ENCODE measurements at regions not wholly inside any gene's neighbourhood (a gene's known extent, or its start where the extent isn't known, plus 50 kb on each side); places are given as distances from the start of the nearest gene placed in this dataset.

DNA sequence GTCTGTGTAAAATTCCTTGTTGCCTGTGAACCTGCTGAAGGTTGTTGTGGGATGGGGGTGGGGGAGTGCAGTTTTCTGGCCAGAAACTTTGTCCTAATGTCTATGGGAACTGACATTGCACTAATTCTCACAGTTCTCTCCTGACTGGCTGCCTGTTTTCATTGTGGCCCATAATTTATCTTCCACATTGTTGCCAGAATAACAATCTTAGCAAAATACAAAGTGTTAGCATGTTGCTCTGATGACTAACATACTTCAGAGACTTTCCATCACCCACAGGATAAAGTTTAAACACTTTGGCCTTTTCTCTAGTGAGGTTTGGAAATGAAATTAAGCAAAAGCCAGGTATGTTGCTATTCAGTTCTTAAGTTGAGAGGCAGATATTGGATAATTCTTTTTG lies 81.4 kb upstream of the TBC1D5 start:
- H3K27ac Mint-ChIP-seq: no peak overlapping the region
- no peaks in the 10 kb centered on the region for H3K4me1 ChIP-seq (ENCODE audit: insufficient read depth, low read length)
- H4K5ac ChIP-seq (ENCODE audit: insufficient read length, low read depth, low read length): no peak overlapping the region
- no peak overlapping the region for H2BK20ac ChIP-seq (ENCODE audit: low read depth, low read length, poor library complexity, severe bottlenecking)
- H3K27me3 ChIP-seq (ENCODE audit: insufficient read depth, low read length): no peaks in the 10 kb centered on the region
- TF ChIP-seq, protein P1, sequence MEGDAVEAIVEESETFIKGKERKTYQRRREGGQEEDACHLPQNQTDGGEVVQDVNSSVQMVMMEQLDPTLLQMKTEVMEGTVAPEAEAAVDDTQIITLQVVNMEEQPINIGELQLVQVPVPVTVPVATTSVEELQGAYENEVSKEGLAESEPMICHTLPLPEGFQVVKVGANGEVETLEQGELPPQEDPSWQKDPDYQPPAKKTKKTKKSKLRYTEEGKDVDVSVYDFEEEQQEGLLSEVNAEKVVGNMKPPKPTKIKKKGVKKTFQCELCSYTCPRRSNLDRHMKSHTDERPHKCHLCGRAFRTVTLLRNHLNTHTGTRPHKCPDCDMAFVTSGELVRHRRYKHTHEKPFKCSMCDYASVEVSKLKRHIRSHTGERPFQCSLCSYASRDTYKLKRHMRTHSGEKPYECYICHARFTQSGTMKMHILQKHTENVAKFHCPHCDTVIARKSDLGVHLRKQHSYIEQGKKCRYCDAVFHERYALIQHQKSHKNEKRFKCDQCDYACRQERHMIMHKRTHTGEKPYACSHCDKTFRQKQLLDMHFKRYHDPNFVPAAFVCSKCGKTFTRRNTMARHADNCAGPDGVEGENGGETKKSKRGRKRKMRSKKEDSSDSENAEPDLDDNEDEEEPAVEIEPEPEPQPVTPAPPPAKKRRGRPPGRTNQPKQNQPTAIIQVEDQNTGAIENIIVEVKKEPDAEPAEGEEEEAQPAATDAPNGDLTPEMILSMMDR (conservative IDR thresholded peaks at IDR 0.05): no peak
- no peaks in the 10 kb centered on the region for H3K9me3 Mint-ChIP-seq
- no peak overlapping the region for H2BK5ac ChIP-seq (ENCODE audit: insufficient read length, low read length)
- no peak overlapping the region for H3T11ph ChIP-seq (ENCODE audit: low read length)
- no peak overlapping the region for H2BK120ac ChIP-seq (ENCODE audit: low read depth, low read length, poor library complexity, severe bottlenecking)
- H3K4me3 Mint-ChIP-seq: no peak overlapping the region
- H4K91ac ChIP-seq (ENCODE audit: insufficient read length, low read depth, low read length): no peak overlapping the region
- no peaks in the 10 kb centered on the region for H3K23me2 ChIP-seq (ENCODE audit: insufficient read length, low read depth, low read length, poor library complexity, severe bottlenecking)
- H3K23ac ChIP-seq (ENCODE audit: insufficient read length, low read depth, low read length): no peak overlapping the region
- H3K18ac ChIP-seq (ENCODE audit: insufficient read length, low read depth, low read length): no peak overlapping the region
- H3K27me3 Mint-ChIP-seq (ENCODE audit: low read depth): no peaks in the 10 kb centered on the region
- H3K79me2 ChIP-seq (ENCODE audit: insufficient read depth, low read length): no peaks in the 10 kb centered on the region
- no peak overlapping the region for H2AK5ac ChIP-seq (ENCODE audit: insufficient read length, low read length)
- H3K9ac ChIP-seq (ENCODE audit: extremely low read depth, insufficient read length, low read length): no peak overlapping the region
- H2BK15ac ChIP-seq (ENCODE audit: low read depth, low read length): no peak overlapping the region
- no peaks in the 10 kb centered on the region for H3K36me3 Mint-ChIP-seq (ENCODE audit: insufficient read depth in 1 of 3, low read depth in 3 of 3)
- H4K8ac ChIP-seq (replicated peaks; ENCODE audit: insufficient read length, low read depth, low read length): no peak overlapping the region
- no peak overlapping the region for H3K4me2 ChIP-seq (ENCODE audit: insufficient read depth, insufficient read length, low read length)
- no peak overlapping the region for H3K27ac ChIP-seq (ENCODE audit: insufficient read length, low read depth, low read length)
- no peak overlapping the region for H3K56ac ChIP-seq (ENCODE audit: insufficient read length, low read depth, low read length)
- H3K4me1 Mint-ChIP-seq: no peaks in the 10 kb centered on the region; a peak in 1 of 4 replicates
- no peak overlapping the region for H3K14ac ChIP-seq (ENCODE audit: insufficient read depth, low read length)
- no peaks in the 10 kb centered on the region for H3K79me1 ChIP-seq (ENCODE audit: insufficient read depth, low read depth, low read length, poor library complexity, severe bottlenecking)
- H2AFZ ChIP-seq (ENCODE audit: low read length): no peak overlapping the region
- no peak overlapping the region for H3K4ac ChIP-seq (ENCODE audit: low read depth, low read length)
- DNase-seq: no peak
- H3K9me3 ChIP-seq (ENCODE audit: control insufficient read depth, low read depth, low read length): no peaks in the 10 kb centered on the region
- H2BK12ac ChIP-seq (ENCODE audit: insufficient read length, low read depth, low read length): no peak overlapping the region
- no peaks in the 10 kb centered on the region for H4K20me1 ChIP-seq (ENCODE audit: control insufficient read depth, insufficient read depth, insufficient read length)
